Endothelial cell of umbilical vein (primary cell): ENCODE measurements at regions not wholly inside any gene's neighbourhood (a gene's known extent, or its start where the extent isn't known, plus 50 kb on each side); places are given as distances from the start of the nearest gene placed in this dataset.

ENCODE experiments used
- BruUV-seq: library from RNA; stranded (reverse); fragments of 400-500 nt; replicated peaks from 2 replicates; lab custom pipeline; 2021; lab: Mats Ljungman, UMichigan
- CTCF ChIA-PET: fragments of 300-600, 350-600 bp; sonication (Branson Sonifier 250); formaldehyde crosslinking; loops from one replicate; lab custom pipeline; 2021; ENCODE audit warnings: antibody characterized with exemption, inconsistent platforms; lab: Charles Lee
- POLR2A ChIA-PET: fragments of 300-600, 350-600 bp; sonication (Branson Sonifier 250); formaldehyde crosslinking; loops from one replicate; lab custom pipeline; 2021; ENCODE audit warnings: antibody characterized with exemption, inconsistent platforms; lab: Charles Lee
- DNase-seq: peaks from one replicate; pipeline ENCODE4 v3.0.0-alpha.2; 2011; ENCODE audit warnings: low read depth, low spot score
- FAIRE-seq: peaks from 2 replicates; lab custom pipeline; 2011; peaks lifted over from hg19 to GRCh38; lab: Jason Lieb, UNC
- H2AFZ ChIP-seq: 2 replicates; pipeline ENCODE4 v1.6.0; 2012; ENCODE audit warnings: low read depth, low read length, control low read depth, inconsistent platforms
- H3K27ac ChIP-seq: 2 replicates; pipeline ENCODE4 v1.5.1; 2011; ENCODE audit warnings: low read depth, mild to moderate bottlenecking, control low read depth, low read length, moderate library complexity; ENCODE audit not compliant: insufficient read depth
- H3K27me3 ChIP-seq, 2 experiments: 2 replicates each; pipeline versions ENCODE4 v1.6.0 to v1.6.1; 2011; ENCODE audit warnings: low read length in 2 of 2, mixed read lengths in 1 of 2; ENCODE audit not compliant: control insufficient read depth in 2 of 2, insufficient read depth in 2 of 2
- H3K36me3 ChIP-seq, 2 experiments: 2 replicates in 1 of 2; 3 replicates in 1 of 2; pipeline ENCODE4 v1.5.1; 2011; ENCODE audit warnings: low read length in 2 of 2, mild to moderate bottlenecking in 1 of 2, moderate library complexity in 1 of 2; ENCODE audit not compliant: control insufficient read depth in 2 of 2, insufficient read depth in 2 of 2; ENCODE audit errors: extremely low read depth in 1 of 2
- H3K4me1 ChIP-seq: 3 replicates; pipeline ENCODE4 v1.5.1; 2011; ENCODE audit warnings: mild to moderate bottlenecking, low read length; ENCODE audit not compliant: control insufficient read depth, insufficient read depth; ENCODE audit errors: extremely low read depth
- H3K4me2 ChIP-seq: 2 replicates; pipeline ENCODE4 v1.6.1; 2011; ENCODE audit warnings: low read length, control low read depth, mixed read lengths; ENCODE audit not compliant: insufficient read depth
- H3K4me3 ChIP-seq, 3 experiments: fragments of 200-600 bp in 1 of 3; sonication (generic), shearing (Covaris generic) in 1 of 3; replicated peaks in 1 of 3; 2 replicates each; pipeline ENCODE4 v1.5.1; 2011 to 2016; ENCODE audit warnings: control low read depth in 3 of 3, low read length in 3 of 3, mild to moderate bottlenecking in 2 of 3, inconsistent platforms in 1 of 3, low read depth in 1 of 3, moderate library complexity in 1 of 3; ENCODE audit not compliant: insufficient read depth in 1 of 3
- H3K79me2 ChIP-seq: 2 replicates; pipeline ENCODE4 v1.6.0; 2012; ENCODE audit warnings: low read length, inconsistent platforms; ENCODE audit not compliant: control insufficient read depth, insufficient read depth
- H3K9ac ChIP-seq: replicated peaks from 2 replicates; pipeline ENCODE3; 2011; ENCODE audit warnings: low read length, control low read depth; ENCODE audit not compliant: insufficient read depth; ENCODE audit errors: extremely low read depth
- H3K9me1 ChIP-seq: replicated peaks from 3 replicates; pipeline ENCODE4 v1.6.0; 2011; ENCODE audit warnings: mild to moderate bottlenecking, low read length; ENCODE audit not compliant: control insufficient read depth, insufficient read depth; ENCODE audit errors: extremely low read depth
- H3K9me3 ChIP-seq: replicated peaks from 2 replicates; pipeline ENCODE4 v1.5.1; 2012; ENCODE audit warnings: low read length, inconsistent platforms; ENCODE audit not compliant: control insufficient read depth, insufficient read depth
- H4K20me1 ChIP-seq: replicated peaks from 2 replicates; pipeline ENCODE3; 2011; ENCODE audit warnings: mild to moderate bottlenecking, low read length; ENCODE audit not compliant: control insufficient read depth, insufficient read depth; ENCODE audit errors: extremely low read depth
- CTCF ChIP-seq, 2 donors: IDR thresholded peaks; 1 replicate in 1 of 2; 2 replicates in 1 of 2; pipeline ENCODE4 v1.5.1; 2011; ENCODE audit warnings: low read length in 2 of 2, mild to moderate bottlenecking in 2 of 2, moderate library complexity in 2 of 2, control low read depth in 1 of 2, inconsistent platforms in 1 of 2, low read depth in 1 of 2; ENCODE audit not compliant: insufficient read depth in 1 of 2; ENCODE audit errors: extremely low read depth in 1 of 2
- EZH2 ChIP-seq: IDR thresholded peaks from 2 replicates; pipeline ENCODE4 v1.6.1; 2012; ENCODE audit warnings: borderline replicate concordance, low read depth, mild to moderate bottlenecking, moderate library complexity, low read length, inconsistent platforms; ENCODE audit not compliant: severe bottlenecking
- FOS ChIP-seq: IDR thresholded peaks from 2 replicates; pipeline ENCODE4 v1.6.1; 2011; ENCODE audit warnings: mild to moderate bottlenecking, low read length, moderate library complexity, borderline replicate concordance; ENCODE audit not compliant: insufficient read depth
- GATA2 ChIP-seq: IDR thresholded peaks from 2 replicates; pipeline ENCODE4 v1.7.0; 2011; ENCODE audit warnings: low read depth, mild to moderate bottlenecking, moderate library complexity, mixed read lengths, low read length; ENCODE audit not compliant: insufficient read length, insufficient read depth
- JUN ChIP-seq: IDR thresholded peaks from 2 replicates; pipeline ENCODE4 v1.6.1; 2011; ENCODE audit warnings: borderline replicate concordance, low read depth; ENCODE audit not compliant: insufficient read length, insufficient read depth
- MAX ChIP-seq: IDR thresholded peaks from 2 replicates; pipeline ENCODE4 v1.6.1; 2011; ENCODE audit not compliant: insufficient read depth, insufficient read length
- MYC ChIP-seq: IDR thresholded peaks from one replicate; pipeline ENCODE4 v1.6.1; 2011; ENCODE audit warnings: mild to moderate bottlenecking, low read depth, low read length
- POLR2A ChIP-seq: IDR thresholded peaks from 2 replicates; pipeline ENCODE4 v1.6.1; 2012; ENCODE audit warnings: low read depth, mild to moderate bottlenecking, control low read depth, low read length
- POLR2AphosphoS5 ChIP-seq: IDR thresholded peaks from 2 replicates; pipeline ENCODE4 v1.6.1; 2012; ENCODE audit warnings: low read depth, mild to moderate bottlenecking, control low read depth, low read length, moderate library complexity; ENCODE audit not compliant: insufficient read depth
- dilution Hi-C: fragments of 300-500 bp; cut with MboI; formaldehyde crosslinking; loops from one replicate; pipeline ENCODE4 v1.15.0; 2019; ENCODE audit warnings: low sequenced_read_pairs; ENCODE audit not compliant: extremely low pct_ligation_motif_present
- intact Hi-C: fragments of 100-400 bp; cut with micrococcal nuclease; formaldehyde crosslinking; loops from one replicate; pipeline ENCODE4 v1.10.0; 2022

GRCh38 chr3:106438887-106439286 lies 570.1 kb upstream of the CBLB start:
- no peaks in the 10 kb centered on the region for H3K9me3 ChIP-seq
- no peak overlapping the region for H3K4me3 ChIP-seq
- ChIA-PET POLR2A (no interaction called here), CTCF (interaction anchor here (2.0 kb wide), 1 partner anchor 8 kb away, joined by 4 read pairs; no protein-coding TSS in a partner anchor)
- H3K9ac ChIP-seq: no peak overlapping the region
- no TSS peak for BruUV-seq
- no peaks in the 10 kb centered on the region for H3K27me3 ChIP-seq
- dilution Hi-C loops (no loop called here), intact Hi-C loops (no loop called here)
- no peak for FAIRE-seq
- no peaks in the 10 kb centered on the region for H3K36me3 ChIP-seq
- no peaks in the 10 kb centered on the region for H3K9me1 ChIP-seq
- DNase-seq: no peak
- H3K4me2 ChIP-seq: no peak overlapping the region
- TF ChIP-seq POLR2A (no peak), MYC (no peak), GATA2 (no peak), CTCF (IDR thresholded peaks at IDR 0.05; ENCODE audit: extremely low read depth in 1 of 2, insufficient read depth in 1 of 2, low read depth in 1 of 2, low read length in 2 of 2) (no peak), JUN (no peak), EZH2 (no peak), POLR2AphosphoS5 (no peak), MAX (no peak), FOS (no peak)
- no peaks in the 10 kb centered on the region for H4K20me1 ChIP-seq
- H3K27ac ChIP-seq: no peak overlapping the region
- no peak overlapping the region for H2AFZ ChIP-seq
- no peaks in the 10 kb centered on the region for H3K79me2 ChIP-seq
- no peaks in the 10 kb centered on the region for H3K4me1 ChIP-seq
